ENCODE measurements at regions not wholly inside any gene's neighbourhood (a gene's known extent, or its start where the extent isn't known, plus 50 kb on each side); places are given as distances from the start of the nearest gene placed in this dataset.
A peak's percentile ranks its signal among the peaks of the same experiment; 100 is the strongest.
"Not testable (repeated sequence)": the region's sequence is repeated elsewhere in the genome, so short reads cannot be mapped to it uniquely, and the experiment has no call there.

DNA sequence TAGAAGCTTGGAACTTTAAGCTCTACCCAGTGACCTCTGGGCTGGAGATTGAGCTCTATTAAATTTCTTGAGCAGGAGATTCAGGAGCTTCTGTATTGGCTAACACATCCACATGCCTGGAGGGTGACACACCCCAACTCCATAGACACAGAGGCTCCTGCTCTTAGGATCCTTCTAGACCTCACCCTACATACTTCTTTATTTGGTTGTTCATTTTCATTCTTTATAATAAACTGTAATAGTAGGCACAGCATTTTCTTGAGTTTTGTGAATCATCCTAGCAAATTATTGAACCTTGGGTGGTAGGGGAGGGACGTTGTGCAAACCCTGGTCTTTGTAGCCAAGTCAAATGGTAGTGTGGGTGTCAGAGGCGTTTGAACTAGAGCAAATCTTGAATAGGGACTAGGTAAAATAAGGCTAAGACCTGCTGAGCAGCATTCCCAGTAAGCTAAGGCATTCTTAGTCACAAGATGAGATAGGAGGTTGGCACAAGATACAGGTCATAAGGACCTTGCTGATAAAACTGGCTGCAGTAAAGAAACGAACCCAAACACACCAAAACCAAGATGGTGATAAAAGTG lies 323.8 kb upstream of the GALNT5 start:
- DNase-seq (ENCODE audit: low read depth) = peak; percentile 25

DNA sequence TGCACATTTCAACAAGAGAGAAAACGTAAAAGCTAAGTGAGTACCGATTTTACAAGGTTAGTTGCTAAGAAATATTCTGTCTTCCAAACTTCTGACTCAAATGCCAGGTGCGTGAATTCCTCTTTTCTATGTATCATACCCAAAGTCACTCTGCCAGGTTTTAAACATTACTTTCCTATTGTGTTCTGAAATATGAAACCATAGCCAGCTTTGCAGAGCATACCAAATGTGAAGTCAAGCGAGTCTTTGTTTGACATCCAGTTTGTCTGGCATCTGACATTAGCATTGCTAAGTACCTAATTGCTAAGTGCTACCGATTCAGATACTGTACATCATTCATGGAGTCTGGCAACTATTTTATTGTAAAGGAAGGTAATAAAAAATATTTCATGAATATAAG lies 321.9 kb upstream of the GALNT5 start:
- peak; percentile 83 for DNase-seq (ENCODE audit: low read depth)

DNA sequence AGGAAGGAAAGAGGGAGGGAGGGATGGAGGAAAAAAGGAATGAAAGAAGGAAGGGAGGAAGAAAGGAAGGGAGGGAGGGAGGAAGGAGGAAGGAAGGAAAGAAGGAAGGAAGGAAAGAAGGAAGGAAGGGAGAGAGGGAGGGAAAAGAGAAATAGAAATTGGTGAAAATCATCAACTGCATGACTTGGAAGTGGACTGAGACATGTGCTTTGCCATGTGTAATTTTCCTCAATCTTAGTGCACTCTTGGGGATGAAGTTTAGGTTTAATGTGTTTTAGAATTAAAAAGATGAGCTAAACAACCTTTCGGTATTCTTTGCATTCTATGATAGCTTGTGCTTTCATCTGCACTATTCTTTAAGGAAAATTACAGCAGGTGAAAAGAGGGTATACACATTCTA lies 320.1 kb upstream of the GALNT5 start:
- DNase-seq (ENCODE audit: low read depth) = no peak

GRCh38 chr2:156944871-156945270 lies 312.6 kb upstream of the GALNT5 start:
- peak; percentile 29 for DNase-seq (ENCODE audit: low read depth)

DNA sequence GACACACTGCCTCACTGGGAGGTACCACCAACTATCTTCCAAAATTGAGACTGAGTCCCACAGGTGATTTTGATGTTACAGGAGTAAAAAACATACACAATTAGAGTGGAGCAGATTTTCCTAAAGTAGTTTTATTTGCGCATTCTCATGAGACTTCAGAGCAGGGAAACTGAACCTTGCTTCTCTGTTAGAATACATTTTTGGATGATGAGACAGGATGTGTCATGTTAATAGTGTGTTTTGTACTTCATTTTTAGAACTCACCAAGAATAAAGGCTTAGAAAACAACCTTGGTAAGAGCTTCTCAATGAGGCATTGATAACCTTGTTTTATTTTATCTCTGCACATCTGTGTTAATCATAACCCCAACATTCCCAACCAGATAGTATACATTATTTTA lies 310.2 kb upstream of the GALNT5 start:
- DNase-seq (ENCODE audit: low read depth) = no peak

DNA sequence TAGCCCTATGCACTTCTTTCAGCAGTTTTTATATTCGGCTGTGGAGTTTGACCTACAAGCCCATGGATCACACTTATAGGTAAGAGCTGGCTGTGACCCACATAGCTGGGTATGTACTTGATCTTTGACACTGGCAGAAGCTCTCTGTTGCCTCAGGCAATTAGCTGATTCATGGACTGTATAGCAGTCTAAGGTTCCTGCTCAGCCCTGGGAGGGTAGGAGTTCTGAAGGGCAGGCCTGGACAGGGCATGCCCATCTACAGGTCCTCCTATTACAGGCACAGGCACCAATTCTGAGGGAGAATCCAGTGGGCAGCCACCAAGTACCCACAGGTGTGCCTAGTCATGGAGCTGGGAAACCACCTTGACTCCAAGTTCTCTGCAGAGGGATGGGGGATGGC lies 301.8 kb upstream of the GALNT5 start:
- DNase-seq (ENCODE audit: low read depth) = no peak

GRCh38 chr2:156956161-156956560 lies 301.3 kb upstream of the GALNT5 start:
- DNase-seq (ENCODE audit: low read depth) = no peak

DNA sequence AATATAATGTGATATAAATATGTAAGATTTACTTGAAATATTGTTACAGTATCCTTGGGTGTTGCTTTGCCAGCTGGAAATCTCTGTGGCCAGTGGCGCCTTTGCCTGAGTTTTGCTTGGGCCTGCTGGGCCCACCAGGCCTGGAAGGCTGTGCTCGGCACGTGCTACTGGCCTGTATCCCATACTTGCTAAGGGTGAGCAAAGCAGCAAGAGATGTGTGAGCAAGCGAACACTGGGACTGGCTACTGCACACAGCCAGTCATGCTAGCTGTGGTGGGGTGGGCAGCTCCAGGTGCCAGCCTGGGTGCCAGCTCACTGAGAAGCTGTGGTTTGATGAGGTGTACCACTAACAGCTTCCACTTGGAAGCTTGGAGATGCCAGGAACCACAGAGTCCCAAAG lies 299.1 kb upstream of the GALNT5 start:
- no peak for DNase-seq (ENCODE audit: low read depth)

DNA sequence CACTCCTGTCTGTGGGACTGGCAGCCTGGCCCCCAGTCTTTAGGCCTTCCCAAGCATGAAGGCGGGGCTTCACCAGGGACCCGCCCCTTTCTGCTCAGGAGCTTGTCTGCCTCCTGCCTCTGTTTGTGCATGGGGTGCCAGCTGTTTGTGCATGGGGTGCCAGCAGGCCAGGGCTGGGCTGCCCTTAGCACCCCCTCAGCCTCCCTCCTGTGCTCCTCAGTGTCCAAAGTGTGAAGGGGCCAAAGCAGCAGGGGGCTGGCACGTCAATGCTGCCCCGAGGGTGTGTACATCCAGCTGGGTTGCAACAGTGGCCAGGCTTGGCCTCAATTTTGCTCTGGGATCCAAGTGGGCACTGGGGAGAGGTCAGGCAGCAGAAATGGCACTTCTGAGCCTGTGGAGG lies 298.0 kb upstream of the GALNT5 start:
- DNase-seq (ENCODE audit: low read depth) = no peak

- no peak for DNase-seq (ENCODE audit: low read depth)
Observed at GRCh38 chr2:156982615-156983014, 274.9 kb upstream of the GALNT5 start.

DNA sequence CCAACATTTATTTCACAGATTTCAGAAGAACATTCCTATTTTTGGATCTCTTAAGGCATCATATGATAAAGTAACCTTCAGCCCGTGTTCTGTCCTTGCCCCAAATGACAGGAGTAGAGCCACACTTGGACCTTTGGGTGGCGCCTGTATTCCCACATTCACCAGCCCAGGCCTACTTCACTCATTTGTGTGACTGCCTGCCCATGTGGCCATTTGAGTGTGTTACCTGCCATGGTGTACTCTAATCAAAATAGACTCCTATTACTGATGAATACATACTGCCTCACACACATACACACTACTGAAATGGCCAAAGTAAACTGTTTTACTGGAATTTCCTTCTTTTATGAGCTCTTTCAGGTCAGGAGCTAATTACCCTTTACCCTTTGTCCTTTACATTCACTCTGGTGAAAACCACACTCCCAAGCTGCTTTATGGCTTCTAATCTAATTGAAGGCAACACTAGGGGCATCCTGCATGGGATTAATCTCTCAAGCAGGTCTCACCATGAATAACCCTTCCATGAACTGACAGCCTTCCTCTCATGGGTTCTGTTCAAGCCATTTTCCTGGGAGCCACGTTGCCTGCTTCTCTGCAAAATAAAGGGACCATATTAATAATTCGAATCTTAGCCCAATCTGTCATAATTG lies 271.0 kb upstream of the GALNT5 start:
- DNase-seq (ENCODE audit: low read depth) = no peak

DNA sequence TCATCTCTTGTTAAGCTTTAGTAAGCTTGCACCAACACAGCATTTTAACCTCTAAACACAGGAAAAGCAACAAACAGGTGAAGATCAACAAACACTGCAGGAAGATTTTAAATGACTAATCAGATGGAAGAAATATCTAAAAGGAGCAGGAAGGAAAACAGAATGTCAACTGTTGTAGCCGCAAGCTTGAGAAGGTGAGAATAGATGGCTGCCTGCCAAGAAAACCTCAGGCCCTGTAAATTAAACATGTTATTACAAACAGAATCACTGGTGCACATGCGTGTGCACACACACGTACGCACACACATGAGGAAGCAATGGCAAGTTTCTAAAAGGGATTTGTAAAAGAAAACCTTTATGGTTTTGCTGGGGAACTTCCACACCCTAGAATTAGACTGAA lies 257.8 kb upstream of the GALNT5 start:
- peak; percentile 21 for DNase-seq (ENCODE audit: low read depth)

GRCh38 chr2:157004789-157005188 lies 252.7 kb upstream of the GALNT5 start:
- no peak for DNase-seq (ENCODE audit: low read depth)

GRCh38 chr2:157015015-157015575 lies 242.4 kb upstream of the GALNT5 start:
- DNase-seq (ENCODE audit: low read depth) = no peak

DNA sequence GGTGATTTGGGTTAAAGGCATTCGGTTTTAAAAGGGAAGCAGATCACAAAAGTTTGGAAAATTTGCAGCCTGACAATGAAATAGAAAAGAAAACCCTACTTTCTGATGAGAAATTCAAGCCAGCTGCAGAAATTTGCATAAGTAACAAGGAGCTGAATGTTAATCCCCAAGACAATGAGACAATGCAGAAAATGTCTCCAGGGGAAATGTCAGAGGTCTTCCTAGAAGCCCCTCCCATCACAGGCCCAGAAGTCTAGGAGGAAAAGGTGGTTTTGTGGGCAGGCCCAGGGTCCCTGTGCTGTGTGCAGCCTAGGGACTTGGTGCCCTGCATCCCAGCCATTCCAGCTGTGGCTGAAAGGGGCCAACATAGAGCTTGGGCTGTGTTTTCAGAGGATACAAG lies 234.2 kb upstream of the GALNT5 start:
- not testable (repeated sequence) for DNase-seq (ENCODE audit: low read depth)

- DNase-seq (ENCODE audit: low read depth) = peak; percentile 7
Observed at GRCh38 chr2:157024129-157024528, 233.4 kb upstream of the GALNT5 start.

DNA sequence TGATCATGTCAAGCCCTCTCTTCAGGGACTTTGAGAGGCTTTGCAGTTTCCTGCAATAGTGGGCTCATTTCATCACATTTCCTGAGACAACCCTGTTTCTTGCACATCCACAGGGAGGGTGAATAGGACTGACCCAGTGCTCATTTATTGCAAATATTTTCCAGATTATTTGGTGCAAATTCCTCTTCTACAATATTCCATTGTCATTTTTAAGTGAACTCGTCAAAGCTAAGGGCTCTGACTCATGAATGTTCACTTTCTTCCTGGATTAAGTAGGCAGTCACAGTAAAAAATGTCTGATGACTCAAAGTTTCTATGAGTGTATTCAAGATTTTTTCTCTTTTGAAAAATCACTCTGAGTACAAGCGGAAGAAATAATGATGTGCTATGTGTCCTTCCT lies 225.5 kb upstream of the GALNT5 start:
- DNase-seq (ENCODE audit: low read depth) = peak; percentile 81

DNA sequence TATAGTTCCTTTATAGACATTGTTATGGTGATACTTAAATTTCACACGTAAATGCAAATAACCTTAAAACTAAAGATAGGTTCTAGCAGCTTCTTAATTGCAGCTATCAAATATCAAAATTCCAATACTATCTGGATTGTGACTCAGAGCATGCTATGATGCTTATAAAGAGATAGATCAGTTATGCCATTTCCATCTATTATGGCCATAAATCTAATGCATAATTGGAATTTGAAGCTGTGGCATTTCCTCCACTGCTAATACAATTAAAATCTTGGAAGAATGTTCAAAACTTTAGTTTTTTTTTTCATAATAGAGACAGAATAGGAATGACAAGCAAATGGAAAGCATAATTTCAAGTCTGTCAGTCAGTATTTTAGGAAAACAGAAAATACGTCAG lies 220.8 kb upstream of the GALNT5 start:
- DNase-seq (ENCODE audit: low read depth) = no peak

DNA sequence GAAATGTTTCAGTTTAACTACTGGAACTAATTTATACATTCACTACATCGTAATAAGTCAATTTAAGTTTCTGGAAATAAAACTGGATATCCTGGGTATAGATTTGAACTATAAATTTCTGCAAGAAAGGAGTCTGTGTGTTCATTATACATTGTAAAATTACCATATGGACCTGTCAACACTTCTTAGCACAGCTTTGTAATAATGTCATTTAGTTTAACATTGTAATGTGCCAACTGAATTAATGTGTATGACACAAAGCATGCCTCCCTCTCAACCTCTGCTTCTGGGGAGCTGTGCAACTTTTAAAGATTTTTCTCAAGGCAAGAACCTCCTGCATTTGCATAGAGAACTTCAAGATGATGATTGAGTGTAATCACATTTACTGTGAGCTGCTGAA lies 213.7 kb upstream of the GALNT5 start:
- DNase-seq (ENCODE audit: low read depth) = no peak

GRCh38 chr2:157046396-157046795 lies 211.1 kb upstream of the GALNT5 start:
- DNase-seq (ENCODE audit: low read depth) = no peak

GRCh38 chr2:157052685-157053224 lies 204.8 kb upstream of the GALNT5 start:
- peak; percentile 58 for DNase-seq (ENCODE audit: low read depth)

DNA sequence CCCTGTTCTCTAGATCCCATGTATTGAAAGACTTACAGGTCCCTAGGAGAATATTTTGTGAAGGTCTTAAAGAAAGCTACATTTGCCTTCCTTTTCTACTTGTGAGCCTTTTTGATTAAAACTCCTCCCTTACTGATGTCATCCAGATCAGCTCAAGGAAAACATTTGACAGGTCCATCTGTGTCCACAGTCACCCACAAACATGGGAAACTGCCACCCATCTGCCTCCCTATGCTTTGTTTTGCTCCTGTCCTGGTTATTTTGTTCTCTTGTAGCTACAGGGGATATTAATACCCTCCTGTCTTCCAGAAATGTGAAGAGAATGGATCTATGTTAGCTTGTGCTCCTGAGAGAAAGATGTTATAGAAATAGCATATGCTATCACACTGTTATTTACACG lies 203.6 kb upstream of the GALNT5 start:
- no peak for DNase-seq (ENCODE audit: low read depth)

GRCh38 chr2:157055660-157056199 lies 201.8 kb upstream of the GALNT5 start:
- peak; percentile 35 for DNase-seq (ENCODE audit: low read depth)
